Skeletal muscle cell (primary cell): ENCODE measurements at regions not wholly inside any gene's neighbourhood (a gene's known extent, or its start where the extent isn't known, plus 50 kb on each side); places are given as distances from the start of the nearest gene placed in this dataset.
"Not testable (repeated sequence)": the region's sequence is repeated elsewhere in the genome, so short reads cannot be mapped to it uniquely, and the experiment has no call there.

Source experiments
- DNase-seq: peaks from one replicate; pipeline ENCODE4 v3.0.0-alpha.2; 2010; ENCODE audit warnings: low read depth
- H3K4me3 ChIP-seq: 2 replicates; pipeline ENCODE4 v1.5.1; 2011; ENCODE audit warnings: low read depth, mild to moderate bottlenecking, control low read depth, low read length, moderate library complexity

- no peak for DNase-seq
- no peak overlapping the region for H3K4me3 ChIP-seq
Measured at GRCh38 chr21:28213261-28213660, 779.4 kb downstream of the LTN1 start.

- no peak overlapping the region for H3K4me3 ChIP-seq
Measured at GRCh38 chr21:28212061-28212460, 780.6 kb downstream of the LTN1 start.

GRCh38 chr21:28207436-28208173, 785.1 kb downstream of the LTN1 start:
- H3K4me3 ChIP-seq: no peak overlapping the region
- DNase-seq: no peak

More at GRCh38 chr21:28212061-28212460, 780.6 kb downstream of the LTN1 start:
- DNase-seq: no peak

GRCh38 chr21:28200726-28201125, 792.0 kb downstream of the LTN1 start:
- H3K4me3 ChIP-seq: no peak overlapping the region
- no peak for DNase-seq

GRCh38 chr21:28196981-28197380, 795.7 kb downstream of the LTN1 start:
- no peak for DNase-seq

GRCh38 chr21:28193189-28193588, 799.5 kb downstream of the LTN1 start:
- H3K4me3 ChIP-seq: no peak overlapping the region
- DNase-seq: no peak

More at GRCh38 chr21:28196981-28197380, 795.7 kb downstream of the LTN1 start:
- H3K4me3 ChIP-seq: no peak overlapping the region

GRCh38 chr21:28186604-28187003, 806.1 kb downstream of the LTN1 start:
- DNase-seq: no peak
- no peak overlapping the region for H3K4me3 ChIP-seq

GRCh38 chr21:28181730-28182129, 810.9 kb downstream of the LTN1 start:
- H3K4me3 ChIP-seq: no peak overlapping the region
- DNase-seq: no peak

GRCh38 chr21:28179136-28179535, 813.5 kb downstream of the LTN1 start:
- no peak for DNase-seq
- H3K4me3 ChIP-seq: no peak overlapping the region

GRCh38 chr21:28177124-28177523, 815.6 kb downstream of the LTN1 start:
- DNase-seq: no peak
- H3K4me3 ChIP-seq: no peak overlapping the region

GRCh38 chr21:28174701-28175100, 818.0 kb downstream of the LTN1 start:
- DNase-seq: no peak
- no peak overlapping the region for H3K4me3 ChIP-seq

- H3K4me3 ChIP-seq: no peak overlapping the region
- no peak for DNase-seq
Measured at GRCh38 chr21:28174006-28174405, 818.7 kb downstream of the LTN1 start.

GRCh38 chr21:28172376-28172775, 820.3 kb downstream of the LTN1 start:
- H3K4me3 ChIP-seq: no peak overlapping the region
- no peak for DNase-seq

- no peak for DNase-seq
- H3K4me3 ChIP-seq: no peak overlapping the region
Measured at GRCh38 chr21:28167366-28167765, 825.3 kb downstream of the LTN1 start.

GRCh38 chr21:28164519-28164918, 828.2 kb downstream of the LTN1 start:
- H3K4me3 ChIP-seq, DNase-seq: not testable (repeated sequence)

- not testable (repeated sequence) for DNase-seq, H3K4me3 ChIP-seq
Measured at GRCh38 chr21:28162052-28162451, 830.6 kb downstream of the LTN1 start.

GRCh38 chr21:28160378-28160777, 832.3 kb downstream of the LTN1 start:
- no peak overlapping the region for H3K4me3 ChIP-seq
- no peak for DNase-seq

GRCh38 chr21:28159396-28159795, 833.3 kb downstream of the LTN1 start:
- H3K4me3 ChIP-seq: no peak overlapping the region
- no peak for DNase-seq

- no peak for DNase-seq
- no peak overlapping the region for H3K4me3 ChIP-seq
Measured at GRCh38 chr21:28156590-28156989, 836.1 kb downstream of the LTN1 start.

- DNase-seq: no peak
- H3K4me3 ChIP-seq: no peak overlapping the region
Measured at GRCh38 chr21:28154121-28154520, 838.6 kb downstream of the LTN1 start.

- DNase-seq: no peak
- H3K4me3 ChIP-seq: no peak overlapping the region
Measured at GRCh38 chr21:28152732-28153131, 839.9 kb downstream of the LTN1 start.

GRCh38 chr21:28151758-28152157, 840.9 kb downstream of the LTN1 start:
- H3K4me3 ChIP-seq: no peak overlapping the region
- DNase-seq: no peak
